Skeletal muscle satellite cell (primary cell): ENCODE measurements at regions not wholly inside any gene's neighbourhood (a gene's known extent, or its start where the extent isn't known, plus 50 kb on each side); places are given as distances from the start of the nearest gene placed in this dataset.

ENCODE experiments used
- H3K27me3 ChIP-seq: 2 replicates; pipeline ENCODE4 v1.7.0; 2013; ENCODE audit warnings: low read length; ENCODE audit not compliant: control insufficient read depth, insufficient read depth
- H3K36me3 ChIP-seq: 2 replicates; pipeline ENCODE4 v1.7.0; 2013; ENCODE audit warnings: mild to moderate bottlenecking, control low read depth, low read length; ENCODE audit not compliant: insufficient read depth
- H3K4me1 ChIP-seq: 2 replicates; pipeline ENCODE4 v1.7.0; 2013; ENCODE audit warnings: low read length; ENCODE audit not compliant: control insufficient read depth, insufficient read depth
- H3K4me2 ChIP-seq: 2 replicates; pipeline ENCODE4 v1.7.0; 2013; ENCODE audit warnings: mild to moderate bottlenecking, low read length
- H3K4me3 ChIP-seq: 2 replicates; pipeline ENCODE4 v1.7.0; 2013; ENCODE audit warnings: low read length
- H3K9ac ChIP-seq: 2 replicates; pipeline ENCODE4 v1.7.0; 2013; ENCODE audit warnings: mild to moderate bottlenecking, low read depth, low read length, moderate library complexity
- H3K9me3 ChIP-seq: replicated peaks from 2 replicates; pipeline ENCODE4 v1.7.0; 2013; ENCODE audit warnings: mild to moderate bottlenecking, control low read depth, low read length

- no peaks in the 10 kb centered on the region for H3K4me1 ChIP-seq
- no peak overlapping the region for H3K4me3 ChIP-seq
- H3K36me3 ChIP-seq = no peaks in the 10 kb centered on the region
- no peaks in the 10 kb centered on the region for H3K9me3 ChIP-seq
- H3K9ac ChIP-seq = no peak overlapping the region
- no peak overlapping the region for H3K4me2 ChIP-seq
- no peaks in the 10 kb centered on the region for H3K27me3 ChIP-seq
Measured at GRCh38 chr2:66938471-66938967, 458.6 kb upstream of the ETAA1 start.

- Histone ChIP-seq H3K9ac (no peak overlapping the region), H3K4me2 (no peak overlapping the region), H3K4me1 (no peaks in the 10 kb centered on the region), H3K4me3 (no peak overlapping the region), H3K9me3 (no peaks in the 10 kb centered on the region), H3K36me3 (no peaks in the 10 kb centered on the region), H3K27me3 (no peaks in the 10 kb centered on the region)
Measured at GRCh38 chr2:66940080-66940479, 457.1 kb upstream of the ETAA1 start.

- Histone ChIP-seq H3K27me3 (no peaks in the 10 kb centered on the region), H3K4me3 (no peak overlapping the region), H3K9ac (no peak overlapping the region), H3K4me2 (no peak overlapping the region), H3K9me3 (no peaks in the 10 kb centered on the region), H3K4me1 (no peaks in the 10 kb centered on the region), H3K36me3 (no peaks in the 10 kb centered on the region)
Measured at GRCh38 chr2:66948234-66948633, 448.9 kb upstream of the ETAA1 start.

GRCh38 chr2:66957198-66957597 is 439.9 kb upstream of the ETAA1 start:
- Histone ChIP-seq H3K4me1 (no peaks in the 10 kb centered on the region), H3K4me2 (no peak overlapping the region), H3K9me3 (no peaks in the 10 kb centered on the region), H3K36me3 (no peaks in the 10 kb centered on the region), H3K27me3 (no peaks in the 10 kb centered on the region), H3K9ac (no peak overlapping the region), H3K4me3 (no peak overlapping the region)

- H3K4me1 ChIP-seq = no peaks in the 10 kb centered on the region
- H3K9me3 ChIP-seq = no peaks in the 10 kb centered on the region
- H3K4me2 ChIP-seq = no peak overlapping the region
- no peaks in the 10 kb centered on the region for H3K27me3 ChIP-seq
- no peak overlapping the region for H3K4me3 ChIP-seq
- H3K36me3 ChIP-seq = no peaks in the 10 kb centered on the region
- no peak overlapping the region for H3K9ac ChIP-seq
Measured at GRCh38 chr2:66957677-66958076, 439.5 kb upstream of the ETAA1 start.

GRCh38 chr2:66960161-66960560 is 437.0 kb upstream of the ETAA1 start:
- no peaks in the 10 kb centered on the region for H3K4me1 ChIP-seq
- H3K4me3 ChIP-seq = no peak overlapping the region
- H3K36me3 ChIP-seq = no peaks in the 10 kb centered on the region

GRCh38 chr2:66962716-66963115 is 434.4 kb upstream of the ETAA1 start:
- Histone ChIP-seq H3K36me3 (no peaks in the 10 kb centered on the region), H3K9me3 (no peaks in the 10 kb centered on the region), H3K27me3 (no peaks in the 10 kb centered on the region)

More at GRCh38 chr2:66960161-66960560, 437.0 kb upstream of the ETAA1 start:
- Histone ChIP-seq H3K9me3 (no peaks in the 10 kb centered on the region), H3K27me3 (no peaks in the 10 kb centered on the region), H3K4me2 (no peak overlapping the region), H3K9ac (no peak overlapping the region)

GRCh38 chr2:66966631-66967030 is 430.5 kb upstream of the ETAA1 start:
- H3K36me3 ChIP-seq = no peaks in the 10 kb centered on the region
- no peak overlapping the region for H3K4me2 ChIP-seq
- H3K4me3 ChIP-seq = no peak overlapping the region
- H3K4me1 ChIP-seq = no peaks in the 10 kb centered on the region
- no peak overlapping the region for H3K9ac ChIP-seq
- H3K27me3 ChIP-seq = no peaks in the 10 kb centered on the region
- H3K9me3 ChIP-seq = no peaks in the 10 kb centered on the region

More at GRCh38 chr2:66962716-66963115, 434.4 kb upstream of the ETAA1 start:
- H3K9ac ChIP-seq = no peak overlapping the region
- H3K4me1 ChIP-seq = no peaks in the 10 kb centered on the region
- no peak overlapping the region for H3K4me2 ChIP-seq
- no peak overlapping the region for H3K4me3 ChIP-seq

GRCh38 chr2:66968946-66969345 is 428.2 kb upstream of the ETAA1 start:
- H3K36me3 ChIP-seq = no peaks in the 10 kb centered on the region
- H3K4me3 ChIP-seq = no peak overlapping the region
- H3K9ac ChIP-seq = no peak overlapping the region
- H3K27me3 ChIP-seq = no peaks in the 10 kb centered on the region
- H3K9me3 ChIP-seq = no peaks in the 10 kb centered on the region
- no peak overlapping the region for H3K4me2 ChIP-seq
- H3K4me1 ChIP-seq = no peaks in the 10 kb centered on the region

GRCh38 chr2:66981074-66981473 is 416.1 kb upstream of the ETAA1 start:
- Histone ChIP-seq H3K9me3 (no peaks in the 10 kb centered on the region), H3K4me3 (no peak overlapping the region), H3K27me3 (no peaks in the 10 kb centered on the region), H3K36me3 (no peaks in the 10 kb centered on the region), H3K4me2 (no peak overlapping the region), H3K4me1 (no peaks in the 10 kb centered on the region), H3K9ac (no peak overlapping the region)

- Histone ChIP-seq H3K4me2 (no peak overlapping the region), H3K9me3 (no peaks in the 10 kb centered on the region)
Measured at GRCh38 chr2:66982766-66983165, 414.4 kb upstream of the ETAA1 start.

GRCh38 chr2:66984864-66985263 is 412.3 kb upstream of the ETAA1 start:
- H3K4me3 ChIP-seq = no peak overlapping the region
- no peaks in the 10 kb centered on the region for H3K4me1 ChIP-seq
- H3K27me3 ChIP-seq = no peaks in the 10 kb centered on the region
- H3K9me3 ChIP-seq = no peaks in the 10 kb centered on the region
- H3K4me2 ChIP-seq = no peak overlapping the region
- no peak overlapping the region for H3K9ac ChIP-seq
- no peaks in the 10 kb centered on the region for H3K36me3 ChIP-seq

More at GRCh38 chr2:66982766-66983165, 414.4 kb upstream of the ETAA1 start:
- Histone ChIP-seq H3K9ac (no peak overlapping the region), H3K4me1 (no peaks in the 10 kb centered on the region), H3K4me3 (no peak overlapping the region), H3K36me3 (no peaks in the 10 kb centered on the region), H3K27me3 (no peaks in the 10 kb centered on the region)
